GM12872 (cell line): ENCODE measurements at regions not wholly inside any gene's neighbourhood (a gene's known extent, or its start where the extent isn't known, plus 50 kb on each side); places are given as distances from the start of the nearest gene placed in this dataset.

ENCODE experiments used
- TF ChIP-seq, protein P1 (sequence below): IDR thresholded peaks from 3 replicates; pipeline ENCODE4 v1.5.1; 2011; ENCODE audit warnings: low read depth, mild to moderate bottlenecking, low read length, moderate library complexity; ENCODE audit not compliant: insufficient read depth

DNA sequence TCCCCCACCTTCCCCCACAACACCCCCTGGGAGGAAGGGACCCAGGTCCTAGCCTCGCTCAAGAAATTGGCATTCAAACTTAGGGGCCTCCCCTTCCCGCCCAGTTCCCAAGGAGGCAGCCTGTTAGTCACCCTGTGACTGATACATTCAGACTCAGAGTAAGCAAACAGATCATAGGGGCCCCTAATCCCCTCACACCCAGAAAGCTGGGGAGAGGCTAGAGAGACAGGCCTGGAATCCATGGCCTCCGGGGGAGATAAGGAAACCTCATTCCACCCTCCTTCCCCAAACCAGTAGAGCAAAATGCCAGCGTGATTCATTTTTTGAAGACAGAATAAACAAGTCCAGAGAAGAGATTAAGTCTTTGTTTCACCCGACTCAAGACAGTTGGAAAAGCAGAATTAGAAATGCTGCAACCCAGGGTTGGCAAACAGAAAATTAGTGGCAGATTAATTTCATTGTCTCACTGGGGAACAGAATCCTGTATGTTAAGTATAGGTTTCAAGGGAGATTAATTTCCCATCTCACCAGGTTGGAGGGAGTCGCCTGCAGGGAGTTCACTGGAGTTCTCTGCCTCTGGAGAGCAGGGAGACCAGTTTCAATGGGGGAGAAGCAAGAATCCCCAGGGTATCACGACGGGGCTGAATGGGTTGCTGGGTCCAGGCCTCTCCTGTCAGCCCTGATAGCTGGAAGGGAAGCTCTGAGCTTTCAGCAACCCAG, 268.3 kb downstream of the UACA start:
- TF ChIP-seq, protein P1, sequence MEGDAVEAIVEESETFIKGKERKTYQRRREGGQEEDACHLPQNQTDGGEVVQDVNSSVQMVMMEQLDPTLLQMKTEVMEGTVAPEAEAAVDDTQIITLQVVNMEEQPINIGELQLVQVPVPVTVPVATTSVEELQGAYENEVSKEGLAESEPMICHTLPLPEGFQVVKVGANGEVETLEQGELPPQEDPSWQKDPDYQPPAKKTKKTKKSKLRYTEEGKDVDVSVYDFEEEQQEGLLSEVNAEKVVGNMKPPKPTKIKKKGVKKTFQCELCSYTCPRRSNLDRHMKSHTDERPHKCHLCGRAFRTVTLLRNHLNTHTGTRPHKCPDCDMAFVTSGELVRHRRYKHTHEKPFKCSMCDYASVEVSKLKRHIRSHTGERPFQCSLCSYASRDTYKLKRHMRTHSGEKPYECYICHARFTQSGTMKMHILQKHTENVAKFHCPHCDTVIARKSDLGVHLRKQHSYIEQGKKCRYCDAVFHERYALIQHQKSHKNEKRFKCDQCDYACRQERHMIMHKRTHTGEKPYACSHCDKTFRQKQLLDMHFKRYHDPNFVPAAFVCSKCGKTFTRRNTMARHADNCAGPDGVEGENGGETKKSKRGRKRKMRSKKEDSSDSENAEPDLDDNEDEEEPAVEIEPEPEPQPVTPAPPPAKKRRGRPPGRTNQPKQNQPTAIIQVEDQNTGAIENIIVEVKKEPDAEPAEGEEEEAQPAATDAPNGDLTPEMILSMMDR = no peak

- TF ChIP-seq, protein P1 = no peak
Measured at GRCh38 chr15:70494517-70494851, 268.9 kb downstream of the UACA start.

DNA sequence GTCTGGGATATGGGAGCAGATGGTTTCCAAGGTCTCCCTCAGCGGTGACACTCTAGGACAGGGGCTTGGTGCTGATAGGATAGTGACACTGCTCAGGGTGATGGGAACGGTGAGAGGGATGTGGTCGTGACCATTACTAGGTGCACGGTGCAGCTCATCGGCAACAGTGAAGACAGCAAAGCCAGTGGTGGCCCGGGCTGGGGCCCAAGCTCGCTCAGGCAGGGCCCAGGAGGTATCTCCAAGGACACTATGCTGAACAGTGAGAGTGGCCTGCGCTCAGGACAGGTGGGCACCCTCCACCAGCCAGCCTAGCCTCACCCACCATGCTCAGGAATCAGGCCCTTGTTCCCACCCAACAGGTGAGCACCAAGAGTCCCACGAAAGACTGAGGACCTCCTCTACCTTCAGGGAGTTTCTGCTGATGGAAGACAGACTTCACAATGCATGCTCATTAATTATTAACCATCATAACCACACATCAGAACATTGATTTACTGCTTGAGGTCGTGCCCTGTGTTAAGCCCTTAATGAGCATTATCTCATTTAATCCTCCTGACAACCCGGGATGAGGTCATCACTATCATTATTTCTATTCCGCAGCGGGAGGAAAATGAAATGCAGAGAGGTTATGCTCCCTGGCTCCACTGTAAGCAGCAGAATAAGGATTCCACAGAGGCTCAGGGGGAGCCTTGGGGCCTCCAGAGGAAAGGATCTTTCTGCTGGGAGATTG, 269.4 kb downstream of the UACA start:
- TF ChIP-seq, protein P1 = no peak

DNA sequence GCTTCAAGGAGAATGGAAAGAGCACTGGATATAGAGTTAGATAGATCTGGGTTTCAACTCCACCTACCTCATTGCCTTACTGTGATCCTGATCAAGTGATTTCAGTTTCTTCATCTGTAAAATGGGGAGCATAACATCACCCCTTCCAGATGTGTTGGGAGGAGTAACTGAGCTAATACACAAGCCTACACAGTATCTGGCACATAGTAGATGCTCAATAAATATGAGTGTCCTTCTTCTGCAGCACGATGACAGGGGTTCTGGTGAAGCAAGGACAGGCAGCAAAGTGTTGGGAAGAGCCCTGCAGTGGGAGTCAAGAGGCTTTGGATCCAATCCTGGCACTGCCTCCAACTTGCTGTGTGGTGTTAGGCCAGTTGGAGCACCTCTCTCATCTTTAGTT, 270.0 kb downstream of the UACA start:
- TF ChIP-seq, protein P1 = no peak

DNA sequence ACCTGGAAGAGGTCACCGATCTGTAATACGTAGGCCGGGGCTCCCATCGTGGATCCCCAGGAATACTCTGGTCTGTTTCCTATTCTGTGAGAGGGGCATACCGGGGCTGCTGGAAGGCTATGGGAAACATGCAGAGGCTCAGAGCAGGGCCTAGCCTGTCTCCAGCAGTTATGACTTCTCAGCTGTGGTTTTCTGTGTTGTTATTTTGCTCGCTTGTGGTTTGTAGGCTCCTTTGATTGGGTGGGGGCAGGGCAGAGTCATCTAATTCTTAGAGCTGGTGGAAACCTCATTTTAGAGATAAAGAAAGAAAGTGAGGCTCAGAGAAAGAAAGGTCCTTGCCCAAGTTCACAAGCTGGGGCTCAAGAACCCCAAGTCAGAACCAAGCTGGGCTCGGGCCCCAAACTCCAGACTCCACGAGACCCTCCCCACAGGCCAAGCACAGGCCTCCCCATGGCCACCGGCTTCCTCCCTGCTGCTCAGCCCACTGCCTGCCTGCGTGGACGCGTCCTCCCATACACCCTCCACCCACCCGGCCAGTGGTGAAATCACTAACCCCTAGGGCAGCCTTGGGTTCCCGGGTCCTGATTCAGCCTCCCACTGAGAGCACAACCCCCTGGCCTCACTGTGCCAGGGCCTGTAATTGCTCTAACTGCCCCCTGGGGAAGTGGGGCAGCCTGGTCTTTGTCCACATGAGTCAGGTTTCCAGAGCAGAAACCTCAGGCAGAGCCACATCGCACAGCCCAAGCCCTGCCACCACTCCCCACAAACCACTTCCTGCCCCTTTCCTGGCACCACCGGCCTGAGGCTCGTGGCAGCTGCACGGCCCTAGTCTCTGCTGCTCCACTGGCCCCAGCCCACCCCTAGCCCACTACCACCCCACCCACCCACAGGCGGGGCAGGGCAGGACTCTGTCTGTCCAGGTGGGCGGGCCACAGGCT, 270.8 kb downstream of the UACA start:
- TF ChIP-seq, protein P1 = peak; percentile 40; the same call in 2 of the 3 replicates

DNA sequence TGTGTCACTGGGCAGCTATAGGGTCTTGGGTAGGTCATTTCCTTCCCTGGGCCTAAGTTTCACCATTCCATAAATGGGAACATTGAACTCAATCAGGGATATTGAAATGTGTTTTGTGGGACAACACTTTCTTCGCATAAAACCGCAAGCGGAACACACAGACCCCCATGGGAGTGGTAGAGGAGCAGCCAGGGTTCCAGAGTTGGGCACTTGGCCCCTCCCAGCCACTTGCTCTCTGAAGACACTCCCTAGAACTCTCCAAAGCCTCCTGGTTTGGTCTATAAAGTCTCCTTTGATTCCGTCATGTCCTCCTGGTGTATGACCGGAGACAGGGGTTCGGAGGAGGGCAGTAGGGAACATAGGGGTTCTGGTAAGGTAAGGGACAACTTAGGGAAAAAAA, 271.7 kb downstream of the UACA start:
- TF ChIP-seq, protein P1 = no peak

DNA sequence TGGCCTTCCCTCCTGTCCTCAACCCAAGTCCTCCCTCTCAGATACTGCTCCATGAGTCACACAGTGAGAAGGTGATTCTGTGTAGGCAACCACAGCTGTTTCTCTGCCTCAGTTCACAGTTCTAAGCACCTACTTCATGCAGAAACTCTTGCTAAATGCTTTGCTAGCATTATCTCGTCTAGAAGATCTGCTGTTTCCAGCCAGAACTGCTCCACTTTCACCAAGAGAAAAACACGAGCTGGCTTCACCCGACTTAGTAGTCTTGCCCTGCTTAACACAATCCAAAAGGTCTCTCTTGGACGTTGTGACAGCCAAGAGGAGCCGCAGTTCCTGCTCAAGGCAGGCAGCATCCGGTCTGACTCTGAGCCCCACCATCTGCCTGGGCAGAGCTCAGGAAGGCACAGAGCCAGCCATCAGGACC, 272.1 kb downstream of the UACA start:
- TF ChIP-seq, protein P1 = no peak
